Subcutaneous abdominal adipose tissue (tissue), 5 donors: ENCODE measurements at regions not wholly inside any gene's neighbourhood (a gene's known extent, or its start where the extent isn't known, plus 50 kb on each side); places are given as distances from the start of the nearest gene placed in this dataset.

Experiments used
- H3K27ac ChIP-seq: one replicate; pipeline ENCODE4 v1.7.0; 2013; ENCODE audit warnings: low read depth, mild to moderate bottlenecking, inconsistent platforms, low read length, moderate library complexity
- H3K27me3 ChIP-seq, 5 donors: one replicate each; pipeline ENCODE4 v1.7.0; 2013; ENCODE audit warnings: low read length in 5 of 5, inconsistent platforms in 1 of 5; ENCODE audit not compliant: control insufficient read depth in 5 of 5, insufficient read depth in 4 of 5
- H3K36me3 ChIP-seq, 5 donors: one replicate each; pipeline ENCODE4 v1.7.0; 2013; ENCODE audit warnings: low read length in 5 of 5; ENCODE audit not compliant: control insufficient read depth in 5 of 5, insufficient read depth in 5 of 5
- H3K4me1 ChIP-seq, 5 donors: one replicate each; pipeline ENCODE4 v1.7.0; 2013; ENCODE audit warnings: low read length in 5 of 5, mild to moderate bottlenecking in 3 of 5, moderate library complexity in 1 of 5; ENCODE audit not compliant: control insufficient read depth in 5 of 5, insufficient read depth in 5 of 5
- H3K4me3 ChIP-seq, 5 donors: one replicate each; pipeline ENCODE4 v1.7.0; 2013; ENCODE audit warnings: low read length in 5 of 5, low read depth in 1 of 5
- H3K9ac ChIP-seq, 5 donors: one replicate each; pipeline ENCODE4 v1.7.0; 2013; ENCODE audit warnings: low read length in 5 of 5, mild to moderate bottlenecking in 4 of 5, moderate library complexity in 3 of 5
- H3K9me3 ChIP-seq, 5 donors: one replicate each; pipeline ENCODE4 v1.7.0; 2013; ENCODE audit warnings: low read length in 5 of 5; ENCODE audit not compliant: control insufficient read depth in 5 of 5
- donor health status: healthy.
- donor health status: healthy.
- donor health status: healthy.
- donor health status: healthy.
- donor health status: healthy.

DNA sequence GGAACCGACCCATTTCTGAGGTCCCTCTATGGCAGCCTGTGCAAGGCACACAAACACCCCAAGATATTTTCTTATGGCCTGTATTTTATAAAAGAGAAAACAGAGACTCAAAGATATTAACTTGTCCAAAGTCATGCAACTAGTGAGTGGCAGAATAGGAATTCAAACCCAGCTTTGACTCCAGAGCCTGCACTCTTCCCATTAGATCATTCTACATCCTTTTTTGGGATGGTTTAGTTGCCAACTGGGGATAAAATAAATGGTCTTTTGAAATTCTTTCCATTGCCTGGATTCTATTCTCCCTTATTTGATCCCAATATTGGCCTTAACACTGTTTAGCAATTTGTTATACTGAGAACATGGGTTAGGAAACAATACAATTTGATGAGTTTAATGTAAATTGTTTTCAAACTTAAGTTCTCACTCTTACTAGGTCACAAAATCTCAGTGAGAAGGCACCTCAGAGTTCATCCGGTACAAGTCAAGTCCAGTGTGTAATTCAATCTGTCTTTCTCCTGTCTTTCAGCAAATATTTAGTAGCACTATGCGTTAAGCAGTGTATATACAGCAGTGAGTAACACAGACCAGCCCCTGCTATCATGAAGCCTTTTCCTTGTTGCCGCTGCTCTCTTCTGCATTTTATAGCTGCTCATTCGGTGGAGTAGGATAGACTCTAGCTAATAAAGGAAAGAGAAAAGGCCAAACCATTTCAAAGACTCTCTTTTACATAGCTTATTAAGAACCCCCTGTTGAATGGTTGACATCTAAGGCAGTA, 162.1 kb upstream of the IFNG-AS1 start:
- no peak overlapping the region for H3K9ac ChIP-seq

DNA sequence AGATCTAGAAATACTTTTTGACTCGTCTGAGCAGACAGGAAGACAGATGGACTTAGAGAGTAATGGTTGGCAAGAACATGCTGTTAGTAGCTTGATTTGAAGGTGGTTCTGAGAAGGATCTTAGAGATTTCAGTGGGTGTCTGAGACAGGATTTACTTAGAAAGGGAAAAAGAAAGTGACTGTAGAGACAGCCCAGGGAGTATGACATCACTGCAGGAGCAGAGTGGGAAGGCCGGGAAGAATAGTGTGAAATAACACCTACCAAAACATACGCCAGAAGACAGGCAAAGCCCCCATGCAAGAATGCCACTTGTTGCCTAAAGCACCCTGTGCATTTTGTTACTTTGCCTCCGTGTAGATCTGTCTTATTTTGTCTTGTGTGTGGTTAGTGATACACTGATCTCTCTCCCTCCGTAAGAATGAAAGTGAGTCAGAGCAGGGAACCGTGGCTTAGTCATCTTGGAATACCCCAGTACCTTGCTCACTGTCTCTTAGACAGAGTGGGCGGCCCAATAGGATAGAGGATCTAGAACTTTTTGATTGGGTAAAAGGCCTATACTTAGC, 161.3 kb upstream of the IFNG-AS1 start:
- Histone ChIP-seq H3K4me1 (peaks cover 0 to 4% (median 2%) of the 10 kb centered on the region in 5 donors), H3K4me3 (peak overlapping the region; percentile 38 to 65 (median 52)), H3K27ac (peak overlapping the region; percentile 71), H3K27me3 (no peaks in the 10 kb centered on the region), H3K9ac (no peak overlapping the region), H3K9me3 (no peaks in the 10 kb centered on the region), H3K36me3 (no peaks in the 10 kb centered on the region)

More for the DNA sequence above, 162.1 kb upstream of the IFNG-AS1 start:
- Histone ChIP-seq H3K4me1 (peaks cover 0 to 4% (median 2%) of the 10 kb centered on the region in 5 donors), H3K4me3 (peak overlapping the region in 3 of 5 donors; percentile 47 to 65 (median 64)), H3K36me3 (no peaks in the 10 kb centered on the region), H3K27ac (peak overlapping the region; percentile 71), H3K27me3 (no peaks in the 10 kb centered on the region), H3K9me3 (no peaks in the 10 kb centered on the region)

- Histone ChIP-seq H3K4me1 (peaks cover 0 to 4% (median 2%) of the 10 kb centered on the region in 5 donors), H3K27me3 (no peaks in the 10 kb centered on the region), H3K27ac (no peak overlapping the region), H3K36me3 (no peaks in the 10 kb centered on the region), H3K4me3 (no peak overlapping the region), H3K9me3 (no peaks in the 10 kb centered on the region), H3K9ac (no peak overlapping the region)
Measured at GRCh38 chr12:67829896-67830295, 159.4 kb upstream of the IFNG-AS1 start.

- H3K9me3 ChIP-seq = peaks cover 0 to 5% (median 3%) of the 10 kb centered on the region in 5 donors
- H3K4me3 ChIP-seq = no peak overlapping the region
- H3K9ac ChIP-seq = no peak overlapping the region
- no peaks in the 10 kb centered on the region for H3K36me3 ChIP-seq
- H3K4me1 ChIP-seq = peaks cover 0 to 4% (median 2%) of the 10 kb centered on the region in 5 donors
- H3K27ac ChIP-seq = no peak overlapping the region
- no peaks in the 10 kb centered on the region for H3K27me3 ChIP-seq
Measured at GRCh38 chr12:67832155-67832554, 157.1 kb upstream of the IFNG-AS1 start.

DNA sequence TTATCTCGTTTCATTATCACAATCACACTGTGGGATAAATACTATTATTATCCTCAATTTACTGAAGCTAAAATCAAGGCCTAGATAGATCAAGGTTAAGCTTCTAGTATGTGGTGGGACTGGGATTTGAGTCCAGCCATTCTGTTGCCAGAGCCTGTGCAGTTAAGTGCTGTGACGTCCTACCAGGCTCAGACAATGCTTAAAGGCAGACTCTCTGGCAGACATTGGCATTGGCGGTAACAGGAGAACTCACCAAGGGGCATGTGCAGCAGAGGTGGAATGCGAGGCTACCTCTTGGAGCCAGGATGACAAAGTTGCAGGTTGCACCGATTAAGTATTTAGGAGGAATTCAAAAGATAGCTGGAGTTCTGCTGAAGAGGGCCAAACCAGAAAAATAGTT, 155.6 kb upstream of the IFNG-AS1 start:
- H3K27me3 ChIP-seq = no peaks in the 10 kb centered on the region
- no peaks in the 10 kb centered on the region for H3K4me1 ChIP-seq
- H3K9me3 ChIP-seq = peaks cover 0 to 5% (median 3%) of the 10 kb centered on the region in 5 donors
- H3K4me3 ChIP-seq = no peak overlapping the region
- no peaks in the 10 kb centered on the region for H3K36me3 ChIP-seq
- no peak overlapping the region for H3K27ac ChIP-seq
- no peak overlapping the region for H3K9ac ChIP-seq

GRCh38 chr12:67837876-67838275, 151.4 kb upstream of the IFNG-AS1 start:
- Histone ChIP-seq H3K4me3 (no peak overlapping the region), H3K9me3 (peaks cover 0 to 20% (median 9%) of the 10 kb centered on the region in 5 donors), H3K36me3 (no peaks in the 10 kb centered on the region), H3K9ac (no peak overlapping the region), H3K27me3 (no peaks in the 10 kb centered on the region), H3K4me1 (no peaks in the 10 kb centered on the region), H3K27ac (no peak overlapping the region)

- H3K4me1 ChIP-seq = no peaks in the 10 kb centered on the region
- H3K27ac ChIP-seq = no peak overlapping the region
- no peaks in the 10 kb centered on the region for H3K36me3 ChIP-seq
- H3K9me3 ChIP-seq = peaks cover 0 to 15% (median 5%) of the 10 kb centered on the region in 5 donors
- H3K27me3 ChIP-seq = no peaks in the 10 kb centered on the region
- no peak overlapping the region for H3K9ac ChIP-seq
- no peak overlapping the region for H3K4me3 ChIP-seq
Measured at GRCh38 chr12:67842124-67842523, 147.1 kb upstream of the IFNG-AS1 start.

DNA sequence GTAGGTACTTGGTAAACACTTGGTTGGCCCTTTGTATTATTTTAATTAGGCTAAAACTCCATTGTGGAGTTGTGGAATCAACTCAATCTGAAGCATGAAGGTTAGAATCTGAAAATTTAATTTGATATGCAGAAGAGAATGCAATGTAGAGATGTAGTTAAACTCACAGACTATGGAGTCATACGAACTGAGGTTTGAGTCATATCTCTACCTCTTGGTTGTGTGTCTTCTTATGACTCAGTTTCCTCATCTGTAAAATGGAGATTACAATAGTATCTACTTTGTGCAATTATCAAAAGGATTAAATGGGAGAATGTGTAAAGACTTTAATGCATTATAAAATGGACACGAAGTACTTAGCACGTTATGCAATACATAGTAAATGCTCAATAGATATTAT, 146.0 kb upstream of the IFNG-AS1 start:
- H3K9ac ChIP-seq = no peak overlapping the region
- H3K36me3 ChIP-seq = no peaks in the 10 kb centered on the region
- H3K27me3 ChIP-seq = no peaks in the 10 kb centered on the region
- no peak overlapping the region for H3K27ac ChIP-seq
- no peaks in the 10 kb centered on the region for H3K4me1 ChIP-seq
- H3K4me3 ChIP-seq = no peak overlapping the region
- peaks cover 0 to 15% (median 5%) of the 10 kb centered on the region in 5 donors for H3K9me3 ChIP-seq

DNA sequence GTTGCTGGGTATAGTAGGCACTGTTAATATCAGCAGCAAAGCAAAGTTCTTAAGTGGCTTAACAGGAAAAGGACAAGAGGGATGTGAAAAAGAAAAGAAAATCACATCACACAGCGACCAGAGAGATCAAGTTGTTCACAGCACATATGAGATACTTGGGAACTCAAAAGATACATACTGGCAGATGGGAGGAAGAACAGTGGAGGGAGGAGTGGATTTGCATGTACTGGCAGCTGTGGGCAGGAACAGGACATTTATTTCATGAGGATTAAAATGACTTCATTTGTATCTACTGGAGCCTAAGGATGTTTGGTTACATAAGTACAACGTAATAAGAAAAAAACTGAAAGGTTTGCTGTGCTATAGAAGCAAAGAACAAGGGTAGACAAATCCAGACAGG, 136.5 kb upstream of the IFNG-AS1 start:
- no peak overlapping the region for H3K4me3 ChIP-seq
- H3K36me3 ChIP-seq = no peaks in the 10 kb centered on the region
- no peak overlapping the region for H3K27ac ChIP-seq
- no peak overlapping the region for H3K9ac ChIP-seq
- no peaks in the 10 kb centered on the region for H3K27me3 ChIP-seq
- no peaks in the 10 kb centered on the region for H3K9me3 ChIP-seq
- no peaks in the 10 kb centered on the region for H3K4me1 ChIP-seq

- Histone ChIP-seq H3K9ac (no peak overlapping the region), H3K4me3 (no peak overlapping the region), H3K36me3 (no peaks in the 10 kb centered on the region), H3K9me3 (peaks cover 0 to under 1% (median 0%) of the 10 kb centered on the region in 5 donors), H3K27ac (no peak overlapping the region), H3K27me3 (no peaks in the 10 kb centered on the region), H3K4me1 (no peaks in the 10 kb centered on the region)
Measured at GRCh38 chr12:67853204-67853603, 136.0 kb upstream of the IFNG-AS1 start.
